ENCODE measurements at regions not wholly inside any gene's neighbourhood (a gene's known extent, or its start where the extent isn't known, plus 50 kb on each side); places are given as distances from the start of the nearest gene placed in this dataset.

- Histone ChIP-seq H4K20me1 (ENCODE audit: control insufficient read depth, extremely low read depth, insufficient read depth, low read length) (no peaks in the 10 kb centered on the region), H3K27me3 (ENCODE audit: control insufficient read depth, insufficient read depth, low read length) (no peaks in the 10 kb centered on the region), H2AFZ (ENCODE audit: low read length) (no peak overlapping the region), H3K4me2 (ENCODE audit: extremely low read depth, insufficient read depth, low read length) (no peak overlapping the region), H3K79me2 (ENCODE audit: control insufficient read depth, insufficient read depth, low read length) (no peaks in the 10 kb centered on the region), H3K36me3 (ENCODE audit: control insufficient read depth, insufficient read depth, low read length) (no peaks in the 10 kb centered on the region), H3K9ac (ENCODE audit: insufficient read depth, low read length) (no peak overlapping the region), H3K4me3 (replicated peaks in 1 of 4; ENCODE audit: control extremely low read depth in 1 of 4, insufficient read depth in 1 of 4, low read depth in 3 of 4, low read length in 4 of 4) (no peak overlapping the region), H3K9me3 (ENCODE audit: control insufficient read depth, insufficient read depth, low read depth, low read length) (no peaks in the 10 kb centered on the region), H3K27ac (ENCODE audit: insufficient read depth, low read length) (no peak overlapping the region), H3K4me1 (ENCODE audit: control insufficient read depth, extremely low read depth, insufficient read depth, low read length) (no peaks in the 10 kb centered on the region)
- TF ChIP-seq EZH2 (IDR thresholded peaks at IDR 0.05; ENCODE audit: low read length, missing control alignments), result no peak
- TF ChIP-seq CTCF (conservative IDR thresholded peaks at IDR 0.05 in 1 of 2, IDR thresholded peaks at IDR 0.05 in 1 of 2; ENCODE audit: low read depth in 1 of 2, low read length in 2 of 2), result no peak
- DNase-seq (ENCODE audit: low read depth in 2 of 2), result no peak
These were observed 173.9 kb upstream of the VCX3A start for GRCh38 chrX:6708676-6709380.

- H3K4me3 ChIP-seq (replicated peaks in 1 of 4; ENCODE audit: control extremely low read depth in 1 of 4, insufficient read depth in 1 of 4, low read depth in 3 of 4, low read length in 4 of 4), result no peak overlapping the region
- H3K27me3 ChIP-seq (ENCODE audit: control insufficient read depth, insufficient read depth, low read length), result no peaks in the 10 kb centered on the region
- H3K36me3 ChIP-seq (ENCODE audit: control insufficient read depth, insufficient read depth, low read length), result no peaks in the 10 kb centered on the region
- H4K20me1 ChIP-seq (ENCODE audit: control insufficient read depth, extremely low read depth, insufficient read depth, low read length), result no peaks in the 10 kb centered on the region
- H3K4me2 ChIP-seq (ENCODE audit: extremely low read depth, insufficient read depth, low read length), result no peak overlapping the region
- H3K9me3 ChIP-seq (ENCODE audit: control insufficient read depth, insufficient read depth, low read depth, low read length), result no peaks in the 10 kb centered on the region
- no peak overlapping the region for H2AFZ ChIP-seq (ENCODE audit: low read length)
- TF ChIP-seq CTCF (conservative IDR thresholded peaks at IDR 0.05 in 1 of 2, IDR thresholded peaks at IDR 0.05 in 1 of 2; ENCODE audit: low read depth in 1 of 2, low read length in 2 of 2), result no peak
- TF ChIP-seq EZH2 (IDR thresholded peaks at IDR 0.05; ENCODE audit: low read length, missing control alignments), result no peak
- H3K9ac ChIP-seq (ENCODE audit: insufficient read depth, low read length), result no peak overlapping the region
- no peak overlapping the region for H3K27ac ChIP-seq (ENCODE audit: insufficient read depth, low read length)
- peak in 1 of 2 donors; percentile 0 for DNase-seq (ENCODE audit: low read depth in 2 of 2)
- no peaks in the 10 kb centered on the region for H3K79me2 ChIP-seq (ENCODE audit: control insufficient read depth, insufficient read depth, low read length)
- no peaks in the 10 kb centered on the region for H3K4me1 ChIP-seq (ENCODE audit: control insufficient read depth, extremely low read depth, insufficient read depth, low read length)
These were observed 173.1 kb upstream of the VCX3A start for GRCh38 chrX:6708041-6708440.

- no peak for TF ChIP-seq EZH2 (IDR thresholded peaks at IDR 0.05; ENCODE audit: low read length, missing control alignments)
- TF ChIP-seq CTCF (conservative IDR thresholded peaks at IDR 0.05 in 1 of 2, IDR thresholded peaks at IDR 0.05 in 1 of 2; ENCODE audit: low read depth in 1 of 2, low read length in 2 of 2), result no peak
These were observed 172.6 kb upstream of the VCX3A start for GRCh38 chrX:6707497-6707896.

More at GRCh38 chrX:6707497-6707896, 172.6 kb upstream of the VCX3A start:
- no peaks in the 10 kb centered on the region for H3K4me1 ChIP-seq (ENCODE audit: control insufficient read depth, extremely low read depth, insufficient read depth, low read length)
- no peak overlapping the region for H2AFZ ChIP-seq (ENCODE audit: low read length)
- H3K9me3 ChIP-seq (ENCODE audit: control insufficient read depth, insufficient read depth, low read depth, low read length), result no peaks in the 10 kb centered on the region
- H3K79me2 ChIP-seq (ENCODE audit: control insufficient read depth, insufficient read depth, low read length), result no peaks in the 10 kb centered on the region
- no peaks in the 10 kb centered on the region for H3K27me3 ChIP-seq (ENCODE audit: control insufficient read depth, insufficient read depth, low read length)
- H3K36me3 ChIP-seq (ENCODE audit: control insufficient read depth, insufficient read depth, low read length), result no peaks in the 10 kb centered on the region
- DNase-seq (ENCODE audit: low read depth in 2 of 2), result no peak
- no peak overlapping the region for H3K9ac ChIP-seq (ENCODE audit: insufficient read depth, low read length)
- no peak overlapping the region for H3K27ac ChIP-seq (ENCODE audit: insufficient read depth, low read length)
- H3K4me2 ChIP-seq (ENCODE audit: extremely low read depth, insufficient read depth, low read length), result no peak overlapping the region
- H4K20me1 ChIP-seq (ENCODE audit: control insufficient read depth, extremely low read depth, insufficient read depth, low read length), result no peaks in the 10 kb centered on the region
- H3K4me3 ChIP-seq (replicated peaks in 1 of 4; ENCODE audit: control extremely low read depth in 1 of 4, insufficient read depth in 1 of 4, low read depth in 3 of 4, low read length in 4 of 4), result no peak overlapping the region

All from fibroblast of lung (primary cell).